HL-60/S4 (cell line): ENCODE measurements at regions not wholly inside any gene's neighbourhood (a gene's known extent, or its start where the extent isn't known, plus 50 kb on each side); places are given as distances from the start of the nearest gene placed in this dataset.
"Not testable (repeated sequence)": the region's sequence is repeated elsewhere in the genome, so short reads cannot be mapped to it uniquely, and the experiment has no call there.

Experiments used
- in situ Hi-C: fragments of 300-500 bp; cut with MboI; formaldehyde crosslinking; loops from 2 replicates; pipeline ENCODE4 v1.14.3; 2022; ENCODE audit warnings: low sequenced_read_pairs

DNA sequence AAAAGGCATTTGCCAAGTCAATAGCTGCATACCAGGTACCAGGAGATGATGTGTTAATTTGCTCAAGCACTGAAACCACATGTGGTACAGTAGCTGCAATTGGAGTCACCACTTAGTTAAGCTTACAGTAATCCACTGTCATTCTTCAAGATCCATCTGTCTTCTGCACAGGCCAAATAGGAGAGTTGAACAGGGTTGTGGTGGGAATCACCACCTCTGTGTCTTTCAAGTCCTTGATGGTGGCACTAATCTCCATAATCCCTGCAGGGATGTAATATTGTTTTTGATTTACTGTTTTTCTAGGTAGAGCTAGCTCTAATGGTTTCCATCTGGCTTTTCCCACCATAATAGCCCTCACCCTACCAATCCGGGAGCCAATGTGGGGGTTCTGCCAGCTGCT lies 91.9 kb downstream of the FCRL5 start:
- in situ Hi-C loops = no loop called here

DNA sequence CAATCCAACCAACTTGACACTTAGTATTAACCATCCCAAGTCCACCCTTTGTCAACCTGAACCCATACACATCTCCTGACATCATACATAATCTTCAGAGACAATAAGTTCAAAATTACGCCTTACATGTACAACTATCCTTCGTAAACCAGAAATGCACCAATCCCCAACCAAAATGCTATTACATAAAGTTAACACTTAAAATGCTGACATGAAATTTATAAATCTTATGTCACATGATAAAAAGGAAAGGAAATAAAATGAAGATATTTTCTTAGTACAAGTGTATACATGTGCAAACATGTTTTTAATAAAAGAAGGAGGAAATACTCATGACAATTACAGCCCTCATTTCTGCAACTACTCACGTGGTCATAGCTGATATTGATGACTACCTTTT lies 95.0 kb downstream of the FCRL5 start:
- in situ Hi-C loops = no loop called here

DNA sequence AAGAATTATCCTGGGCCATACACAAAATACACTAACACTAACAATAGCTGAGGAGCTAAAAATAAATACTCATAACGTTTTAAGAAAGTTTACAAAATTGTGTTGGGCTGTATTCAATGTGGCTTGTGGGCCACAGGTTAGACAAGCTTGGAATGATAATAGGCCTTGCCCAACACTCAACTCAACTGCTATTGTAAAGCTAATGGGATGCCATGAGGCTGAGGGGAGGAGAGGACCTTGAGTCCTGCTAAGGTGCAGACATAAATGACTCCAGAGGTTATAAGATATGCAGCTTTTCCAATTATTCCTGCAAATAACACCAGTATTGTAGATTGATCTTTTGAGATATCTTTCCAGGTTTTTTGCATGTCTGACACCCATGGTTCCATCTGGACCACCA lies 97.0 kb downstream of the FCRL5 start:
- in situ Hi-C loops = no loop called here

DNA sequence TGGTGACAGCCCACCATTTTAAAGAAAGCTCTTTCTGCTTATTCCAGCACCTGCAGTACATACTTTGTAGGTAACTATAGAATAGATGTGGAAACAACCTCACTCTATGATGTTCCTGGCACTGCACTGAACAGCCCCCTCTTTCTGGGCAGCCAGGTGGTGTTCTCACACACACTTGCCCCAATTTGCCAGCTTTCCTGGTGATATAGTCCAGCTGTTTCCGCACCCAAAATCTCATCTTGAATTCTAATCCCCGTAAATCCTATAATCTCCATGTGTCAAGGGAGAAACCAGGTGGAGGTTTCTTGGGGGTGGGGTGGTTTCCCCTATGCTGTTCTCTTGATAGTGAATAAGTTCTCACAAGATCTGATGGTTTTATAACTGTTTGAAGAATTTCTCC lies 102.2 kb downstream of the FCRL5 start:
- in situ Hi-C loops = no loop called here

DNA sequence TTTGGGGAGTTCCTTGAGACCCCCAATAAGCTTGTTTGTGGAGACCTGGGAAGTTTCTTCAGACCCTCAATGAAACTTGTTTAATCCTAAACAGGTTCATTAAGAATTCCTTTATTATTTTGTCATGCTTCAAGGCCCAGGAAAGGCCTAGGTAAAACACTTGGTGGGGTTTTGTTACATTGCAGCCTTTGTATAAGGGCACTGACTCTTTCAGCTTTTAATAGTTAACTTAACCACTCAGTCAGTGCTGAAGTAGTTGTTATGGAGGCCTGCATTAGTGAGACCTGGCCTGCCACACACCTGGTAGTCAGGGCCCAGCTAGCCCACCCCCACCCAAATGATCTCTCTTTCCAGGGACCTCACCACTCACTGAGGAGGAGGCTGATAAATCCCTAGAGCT lies 103.7 kb downstream of the FCRL5 start:
- in situ Hi-C loops = no loop called here

DNA sequence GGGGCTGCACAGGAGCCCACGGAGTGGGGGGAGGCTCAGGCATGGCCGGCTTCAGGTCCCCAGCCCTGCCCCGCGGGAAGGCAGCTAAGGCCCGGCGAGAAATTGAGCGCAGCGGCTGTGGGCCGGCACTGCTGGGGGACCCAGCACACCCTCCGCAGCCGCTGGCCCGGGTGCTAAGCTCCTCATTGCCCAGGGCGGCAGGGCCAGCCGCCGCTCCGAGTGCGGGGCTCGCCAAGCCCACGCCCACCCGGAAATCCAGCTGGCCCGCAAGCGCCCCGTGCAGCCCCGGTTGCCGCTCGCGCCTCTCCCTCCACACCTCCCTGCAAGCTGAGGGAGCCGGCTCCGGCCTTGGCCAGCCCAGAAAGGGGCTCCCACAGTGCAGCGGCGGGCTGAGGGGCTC lies 106.0 kb downstream of the FCRL5 start:
- in situ Hi-C loops = not testable (repeated sequence)

DNA sequence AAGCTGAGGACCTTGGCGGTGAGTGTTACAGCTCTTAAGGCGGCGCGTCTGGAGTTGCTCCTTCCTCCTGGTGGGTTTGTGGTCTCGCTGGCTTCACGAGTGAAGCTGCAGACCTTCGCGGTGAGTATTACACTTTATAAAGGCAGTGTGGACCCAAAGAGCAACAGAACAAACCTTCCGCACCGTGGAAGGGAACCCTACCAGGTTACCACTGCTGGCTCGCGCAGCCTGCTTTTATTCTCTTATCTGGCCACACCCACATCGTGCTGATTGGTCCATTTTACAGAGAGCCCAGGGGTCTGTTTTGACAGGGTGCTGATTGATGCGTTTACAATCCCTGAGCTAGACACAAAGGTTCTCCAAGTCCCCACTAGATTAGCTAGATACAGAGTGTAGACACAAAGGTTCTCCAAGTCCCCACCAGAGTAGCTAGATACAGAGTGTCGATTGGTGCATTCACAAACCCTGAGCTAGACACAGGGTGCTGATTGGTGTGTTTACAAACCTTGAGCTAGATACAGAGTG lies 106.6 kb downstream of the FCRL5 start:
- in situ Hi-C loops = not testable (repeated sequence)

DNA sequence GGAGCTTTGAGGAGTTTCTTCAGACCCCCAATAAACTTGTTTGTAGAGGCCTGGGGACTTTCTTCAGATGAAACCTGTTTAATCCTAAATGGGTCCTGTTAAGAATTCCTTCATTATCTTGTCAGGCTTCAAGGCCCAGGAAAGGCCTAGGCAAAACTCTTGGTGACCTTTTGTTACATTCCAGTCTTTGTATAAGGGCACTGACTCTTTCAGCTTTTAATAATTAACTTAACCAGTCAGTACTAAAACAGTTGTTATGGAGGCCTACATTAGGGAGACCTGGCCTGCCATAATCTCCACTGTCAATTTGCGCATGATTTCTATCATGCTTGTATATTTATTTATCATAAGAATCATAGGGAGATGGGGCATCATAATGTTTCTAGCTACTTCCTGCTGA lies 110.2 kb downstream of the FCRL5 start:
- in situ Hi-C loops = no loop called here

DNA sequence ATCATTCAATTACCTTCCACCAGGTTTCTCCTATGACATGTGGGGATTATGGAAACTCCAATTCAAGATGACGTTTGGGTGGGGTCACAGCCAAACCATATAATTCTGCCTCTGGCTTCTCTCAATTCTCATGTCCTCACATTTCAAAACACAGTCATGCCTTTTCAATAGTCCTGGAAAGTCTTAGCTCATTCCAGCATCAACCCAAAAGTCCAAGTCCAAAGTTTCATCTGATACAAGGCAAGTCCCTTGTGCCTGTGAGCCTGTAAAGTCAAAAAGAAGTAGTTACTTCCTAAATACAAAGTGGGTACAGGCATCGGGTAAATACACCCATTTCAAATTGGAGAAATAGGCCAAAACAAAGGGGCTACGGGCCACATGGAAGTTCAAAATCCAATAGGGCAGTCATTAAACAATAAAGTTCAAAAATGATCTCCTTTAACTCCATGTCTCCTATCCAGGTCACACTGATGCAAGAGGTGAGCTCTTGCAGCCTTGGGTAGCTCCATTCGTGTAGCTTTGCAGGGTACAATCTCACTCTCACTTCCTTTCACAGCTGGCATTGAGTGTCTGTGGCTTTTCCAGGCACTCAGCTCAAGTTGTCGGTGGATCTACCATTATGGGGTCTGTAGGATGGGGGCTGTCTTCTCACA lies 112.9 kb downstream of the FCRL5 start:
- in situ Hi-C loops = no loop called here

DNA sequence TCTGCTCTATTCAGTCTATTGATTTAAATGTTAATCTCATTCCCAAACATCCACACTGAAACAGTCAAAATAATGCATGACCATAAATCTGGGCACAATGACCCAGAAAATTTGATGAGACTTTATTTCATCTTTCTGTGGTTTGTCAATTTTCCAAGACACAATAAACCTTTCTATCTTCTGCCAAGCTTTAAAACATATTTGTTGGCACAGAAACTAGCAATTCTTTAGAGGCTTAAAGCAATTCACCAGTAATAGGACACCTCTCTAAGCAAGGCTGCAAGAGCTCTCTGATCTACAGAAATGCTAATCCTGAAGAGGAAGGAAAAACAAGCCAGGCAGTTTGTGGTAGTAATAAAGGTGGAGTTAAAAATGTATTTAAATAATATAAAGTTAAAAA lies 113.7 kb downstream of the FCRL5 start:
- in situ Hi-C loops = no loop called here

DNA sequence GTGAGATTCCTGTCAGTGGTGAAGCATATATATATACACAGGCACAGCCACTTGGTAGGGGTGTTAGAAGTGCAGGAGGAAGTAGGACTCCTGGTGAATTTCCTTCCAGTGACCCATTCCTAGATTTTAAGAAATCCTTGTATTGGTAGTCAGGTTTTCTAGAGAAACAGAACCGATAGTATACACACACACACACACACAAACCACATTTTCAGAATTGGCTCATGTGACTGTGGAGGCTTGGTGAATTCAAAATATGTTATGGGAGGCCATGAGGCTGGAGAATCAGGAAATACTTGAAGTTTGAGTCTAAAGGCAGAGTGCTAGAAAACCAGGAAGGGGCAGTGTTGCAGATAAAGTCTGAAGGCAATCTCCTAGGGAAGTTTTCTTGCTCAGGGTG lies 114.2 kb downstream of the FCRL5 start:
- in situ Hi-C loops = no loop called here

DNA sequence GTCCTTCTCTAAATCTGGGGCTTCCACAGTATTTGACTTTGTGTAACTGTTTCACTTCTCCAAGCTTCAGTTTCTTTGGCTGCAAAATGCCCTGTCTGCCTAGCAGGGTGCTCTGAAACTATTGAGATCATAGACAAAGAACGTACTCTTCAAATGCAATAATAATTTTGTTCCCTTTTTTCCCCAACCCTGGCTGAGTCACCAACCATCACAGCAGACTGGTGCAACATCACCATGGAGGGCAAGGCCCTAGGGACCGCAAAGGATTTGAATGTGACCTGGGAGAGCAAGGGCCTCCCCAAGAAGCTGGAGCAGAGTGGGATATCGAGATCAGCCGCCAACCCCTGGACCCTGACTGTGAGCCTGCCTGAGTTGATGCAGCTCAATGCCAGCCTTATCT lies 115.0 kb downstream of the FCRL5 start:
- in situ Hi-C loops = no loop called here

DNA sequence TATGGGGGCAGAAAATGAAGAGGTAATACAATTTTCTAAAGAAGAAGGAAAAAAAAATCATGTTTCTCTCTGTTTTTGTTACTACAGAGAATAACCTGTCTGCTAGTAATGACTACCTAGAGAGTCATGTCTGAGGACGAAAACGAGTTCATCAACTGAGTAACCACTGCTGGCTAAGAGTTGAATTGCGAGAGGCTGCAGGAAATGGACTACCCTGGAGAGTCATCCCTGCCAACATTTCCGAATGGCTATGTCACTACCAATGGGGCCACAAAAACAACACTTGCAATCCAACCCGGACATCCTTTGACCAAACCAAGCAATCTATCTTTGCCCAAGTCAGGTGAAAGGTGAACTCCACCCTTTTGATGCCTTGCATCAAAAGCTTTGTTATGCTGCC lies 120.6 kb downstream of the FCRL5 start:
- in situ Hi-C loops = no loop called here

DNA sequence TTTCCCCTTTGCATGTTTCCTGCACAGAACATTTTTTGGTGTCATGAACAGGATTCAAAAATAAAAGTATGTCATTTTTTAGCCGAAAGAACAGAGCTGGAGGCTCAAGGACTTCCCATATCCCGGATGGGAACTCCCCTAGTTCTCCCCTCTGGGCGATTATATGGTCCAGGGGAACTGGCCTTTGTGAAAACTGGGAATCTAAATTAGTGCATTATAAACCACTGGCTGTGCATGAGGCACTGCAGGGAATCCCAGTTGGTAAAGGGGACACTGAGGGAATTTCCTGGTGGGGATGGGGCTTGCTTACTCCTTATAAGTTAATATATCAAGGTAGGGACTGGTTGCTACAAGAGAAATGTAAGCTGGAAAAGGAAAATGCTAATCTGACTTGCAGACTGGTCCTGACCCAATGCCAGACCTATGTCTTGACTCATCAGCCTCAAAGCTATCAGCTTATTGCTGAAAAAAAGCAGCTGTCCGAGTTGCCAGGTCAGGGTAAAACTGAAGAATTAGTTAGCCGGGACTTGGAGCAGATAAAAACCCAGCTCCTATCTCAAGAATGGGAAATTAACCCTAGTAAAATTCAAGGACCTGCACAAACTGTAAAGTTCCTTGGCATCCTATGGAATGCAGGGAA lies 122.6 kb downstream of the FCRL5 start:
- in situ Hi-C loops = no loop called here

DNA sequence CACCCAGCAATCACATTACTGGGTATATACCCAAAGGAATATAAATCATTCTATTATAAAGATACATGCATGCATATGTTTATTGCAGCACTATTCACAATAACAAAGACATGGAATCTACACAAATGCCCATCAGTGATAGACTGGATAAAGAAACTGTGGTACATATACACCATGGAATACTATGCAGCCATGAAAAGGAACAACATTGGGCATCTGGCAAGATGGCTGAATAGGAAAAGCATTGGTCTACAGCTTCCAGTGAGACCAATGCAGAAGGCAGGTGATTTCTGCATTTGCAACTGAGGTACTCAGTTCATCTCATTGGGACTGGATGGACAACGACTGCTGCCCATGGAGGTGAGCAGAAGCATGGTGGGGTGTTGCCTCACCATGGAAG lies 128.6 kb downstream of the FCRL5 start:
- in situ Hi-C loops = not testable (repeated sequence)

DNA sequence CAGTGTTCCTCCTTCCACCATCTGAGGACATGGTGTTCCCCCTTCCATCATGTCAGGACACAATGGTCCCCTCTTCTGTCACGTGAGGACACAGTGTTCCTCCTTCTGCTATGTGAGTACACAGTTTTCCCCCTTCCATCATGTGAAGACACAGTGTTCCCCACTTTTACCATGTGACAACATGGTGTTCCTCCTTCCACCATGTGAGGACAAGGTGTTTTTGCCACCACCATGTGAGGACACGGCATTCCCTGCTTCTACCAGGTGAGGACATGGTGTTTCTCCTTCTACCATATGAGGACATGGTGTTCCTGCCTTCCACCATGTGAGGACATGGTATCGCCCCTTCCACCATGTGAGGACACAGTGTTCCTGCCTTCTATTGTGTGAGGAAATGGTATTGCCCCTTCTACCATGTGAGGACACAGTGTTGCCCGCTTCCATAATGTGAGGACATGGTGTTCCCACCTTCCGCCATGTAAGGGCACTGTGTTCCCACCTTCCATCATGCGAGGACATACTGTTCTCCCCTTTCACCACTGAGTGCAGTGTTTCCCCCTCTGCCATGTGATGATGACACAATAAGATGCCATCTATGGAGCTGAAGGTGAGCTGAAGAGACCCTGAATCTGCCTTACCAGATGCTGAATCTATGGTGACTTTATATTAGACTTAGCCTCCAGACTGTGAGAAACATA lies 132.3 kb downstream of the FCRL5 start:
- in situ Hi-C loops = no loop called here

DNA sequence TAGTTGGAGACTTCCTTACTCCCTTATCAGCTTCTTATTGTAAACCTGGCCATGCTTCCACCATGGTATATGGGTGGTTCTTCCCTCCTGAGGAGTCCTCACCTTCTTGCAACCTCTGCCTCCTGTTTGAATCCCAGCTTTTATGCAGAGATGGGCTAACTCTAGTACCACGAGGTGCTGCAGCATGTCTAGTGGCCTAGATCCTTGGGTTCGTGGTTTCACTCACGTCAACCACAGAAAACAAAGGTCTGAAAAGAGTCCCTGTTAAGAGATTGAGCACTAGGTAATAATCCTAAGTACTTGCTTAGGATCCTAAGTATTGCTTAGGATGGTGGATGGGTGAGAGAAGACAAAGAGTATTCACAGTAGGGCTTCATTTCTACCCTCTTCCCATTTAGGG lies 133.7 kb downstream of the FCRL5 start:
- in situ Hi-C loops = no loop called here

DNA sequence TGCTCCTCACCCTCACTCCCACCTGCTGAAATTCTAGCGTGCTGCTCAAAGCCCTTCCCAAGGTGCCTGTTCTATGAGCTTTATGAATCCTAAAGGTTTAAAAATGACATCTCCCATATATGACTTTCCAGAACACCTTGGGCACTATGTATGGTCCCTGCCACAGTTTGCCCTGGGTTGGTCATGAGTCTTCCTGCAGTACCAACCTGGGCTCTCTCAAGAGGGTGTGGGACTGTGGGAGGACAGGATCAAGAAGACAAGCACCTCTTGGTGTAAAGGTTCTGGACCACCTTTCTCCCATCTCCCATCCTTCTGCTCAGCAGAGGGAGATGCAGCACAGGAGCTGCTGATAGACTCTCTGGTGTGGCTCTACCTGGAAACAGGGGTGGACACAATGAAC lies 134.1 kb downstream of the FCRL5 start:
- in situ Hi-C loops = no loop called here

DNA sequence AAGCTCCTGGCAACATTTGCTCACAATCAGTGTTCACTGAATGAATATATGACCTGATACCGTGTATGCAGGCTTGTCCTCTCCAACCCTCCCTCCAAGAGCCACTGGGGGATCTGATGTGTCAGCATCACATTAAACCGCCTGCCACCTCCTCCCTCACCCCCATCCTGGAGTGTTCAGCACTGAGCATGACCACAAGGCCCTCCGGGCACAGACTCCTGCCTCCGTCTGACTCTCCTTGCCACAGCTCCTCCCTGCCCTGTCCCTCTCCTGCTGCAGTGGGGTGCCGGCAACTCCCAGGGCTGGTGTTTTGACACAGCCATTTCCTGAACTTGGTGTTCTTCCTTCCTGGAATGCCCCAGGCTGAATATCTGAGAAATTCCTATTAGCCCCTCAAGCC lies 136.7 kb downstream of the FCRL5 start:
- in situ Hi-C loops = no loop called here

DNA sequence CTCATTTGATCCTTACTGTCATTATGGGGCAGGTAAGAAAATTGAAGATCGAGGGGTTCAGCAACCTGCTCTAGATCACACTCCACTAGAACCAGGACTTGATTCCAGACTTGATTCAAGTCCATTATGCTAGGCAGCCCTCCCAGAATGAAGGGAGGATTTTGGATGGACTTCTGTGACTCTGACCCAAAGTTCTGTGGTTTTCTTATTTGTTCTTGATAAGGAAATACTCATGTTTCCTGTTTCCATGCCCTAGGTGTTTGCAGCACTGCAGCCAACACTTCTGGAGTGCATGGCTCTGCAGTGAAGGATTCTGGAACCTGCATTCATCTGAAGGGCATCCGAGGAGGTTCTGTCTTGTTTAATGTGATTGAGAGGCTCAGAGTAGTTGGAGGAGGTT lies 140.0 kb downstream of the FCRL5 start:
- in situ Hi-C loops = no loop called here

DNA sequence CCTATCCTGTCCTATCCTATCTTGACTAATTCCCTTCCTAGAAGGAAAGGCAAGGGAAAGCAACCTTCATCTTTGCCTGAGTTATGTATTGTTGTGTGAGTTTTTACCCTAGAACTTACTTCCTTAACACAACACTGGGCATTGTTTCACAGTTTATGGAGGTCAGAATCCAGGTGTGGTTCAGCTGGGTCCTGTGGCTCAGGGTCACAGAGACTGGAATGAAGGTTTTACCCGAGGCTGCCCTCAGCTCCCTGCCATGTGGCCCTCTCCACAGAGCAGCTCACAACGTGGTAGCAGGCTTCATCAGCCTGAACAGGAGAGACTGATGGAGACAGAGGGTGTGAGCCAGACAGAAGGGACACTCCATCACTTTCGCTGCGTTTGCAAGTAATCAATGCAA lies 140.5 kb downstream of the FCRL5 start:
- in situ Hi-C loops = no loop called here

DNA sequence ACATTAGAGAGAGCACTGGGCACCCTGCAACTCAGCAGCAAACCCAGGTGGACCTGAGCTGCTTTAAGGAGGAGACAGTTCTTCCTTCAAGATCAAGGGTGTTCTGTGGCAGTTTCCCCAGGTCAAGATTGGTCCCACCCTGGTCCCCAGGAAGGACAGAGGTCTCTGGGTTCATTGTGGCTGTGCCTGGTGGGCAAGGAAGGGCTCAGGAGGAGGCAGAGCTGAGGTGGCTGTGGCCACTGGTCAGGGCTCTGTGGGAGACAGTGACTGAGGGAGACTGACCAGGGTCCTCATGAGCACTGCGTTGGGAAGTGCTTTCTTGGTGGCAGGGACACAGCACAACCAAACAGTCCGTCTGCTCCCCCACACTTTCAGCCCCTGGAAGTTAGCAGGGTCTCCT lies 141.3 kb downstream of the FCRL5 start:
- in situ Hi-C loops = no loop called here
